ENCODE measurements at regions not wholly inside any gene's neighbourhood (a gene's known extent, or its start where the extent isn't known, plus 50 kb on each side); places are given as distances from the start of the nearest gene placed in this dataset.

GRCh38 chr2:81260320-81260719 is 955.8 kb upstream of the LRRTM1 start:
- in situ Hi-C loops (cut with MboI; ENCODE audit: low pct_unique_long_range_greater_than_20kb, low sequenced_read_pairs, unreplicated experiment): no loop called here
- TF ChIP-seq CTCF (IDR thresholded peaks at IDR 0.05; ENCODE audit: extremely low read depth, insufficient read depth, missing control alignments): no peak
- no peak for DNase-seq (ENCODE audit: low spot score)

GRCh38 chr2:81250270-81250669 is 945.7 kb upstream of the LRRTM1 start:
- in situ Hi-C loops (cut with MboI; ENCODE audit: low pct_unique_long_range_greater_than_20kb, low sequenced_read_pairs, unreplicated experiment): no loop called here
- DNase-seq (ENCODE audit: low spot score): peak; percentile 2
- no peak for TF ChIP-seq CTCF (IDR thresholded peaks at IDR 0.05; ENCODE audit: extremely low read depth, insufficient read depth, missing control alignments)

GRCh38 chr2:81249152-81249551 is 944.6 kb upstream of the LRRTM1 start:
- DNase-seq (ENCODE audit: low spot score): no peak
- TF ChIP-seq CTCF (IDR thresholded peaks at IDR 0.05; ENCODE audit: extremely low read depth, insufficient read depth, missing control alignments): no peak
- in situ Hi-C loops (cut with MboI; ENCODE audit: low pct_unique_long_range_greater_than_20kb, low sequenced_read_pairs, unreplicated experiment): no loop called here

GRCh38 chr2:81247648-81248047 is 943.1 kb upstream of the LRRTM1 start:
- TF ChIP-seq CTCF (IDR thresholded peaks at IDR 0.05; ENCODE audit: extremely low read depth, insufficient read depth, missing control alignments): no peak
- DNase-seq (ENCODE audit: low spot score): no peak
- in situ Hi-C loops (cut with MboI; ENCODE audit: low pct_unique_long_range_greater_than_20kb, low sequenced_read_pairs, unreplicated experiment): no loop called here

- no peak for DNase-seq (ENCODE audit: low spot score)
- no peak for TF ChIP-seq CTCF (IDR thresholded peaks at IDR 0.05; ENCODE audit: extremely low read depth, insufficient read depth, missing control alignments)
- in situ Hi-C loops (cut with MboI; ENCODE audit: low pct_unique_long_range_greater_than_20kb, low sequenced_read_pairs, unreplicated experiment): no loop called here
These were observed 937.9 kb upstream of the LRRTM1 start for GRCh38 chr2:81242501-81242900.

GRCh38 chr2:81238462-81238861 is 933.9 kb upstream of the LRRTM1 start:
- DNase-seq (ENCODE audit: low spot score): no peak
- in situ Hi-C loops (cut with MboI; ENCODE audit: low pct_unique_long_range_greater_than_20kb, low sequenced_read_pairs, unreplicated experiment): no loop called here
- no peak for TF ChIP-seq CTCF (IDR thresholded peaks at IDR 0.05; ENCODE audit: extremely low read depth, insufficient read depth, missing control alignments)

- no peak for TF ChIP-seq CTCF (IDR thresholded peaks at IDR 0.05; ENCODE audit: extremely low read depth, insufficient read depth, missing control alignments)
- in situ Hi-C loops (cut with MboI; ENCODE audit: low pct_unique_long_range_greater_than_20kb, low sequenced_read_pairs, unreplicated experiment): no loop called here
These were observed 931.0 kb upstream of the LRRTM1 start for GRCh38 chr2:81235601-81236000.

More at GRCh38 chr2:81235601-81236000, 931.0 kb upstream of the LRRTM1 start:
- DNase-seq (ENCODE audit: low spot score): no peak

Data from GM13977 (cell line).